ENCODE measurements at regions not wholly inside any gene's neighbourhood (a gene's known extent, or its start where the extent isn't known, plus 50 kb on each side); places are given as distances from the start of the nearest gene placed in this dataset.

- TF ChIP-seq POLR2AphosphoS5 (IDR thresholded peaks at IDR 0.05; ENCODE audit: low read depth, low read length) (no peak), POLR2A (IDR thresholded peaks at IDR 0.05; ENCODE audit: low read depth, low read length) (no peak), TAF1 (IDR thresholded peaks at IDR 0.05; ENCODE audit: borderline replicate concordance, low read depth, low read length) (no peak)
These were observed 198.2 kb downstream of the CYP26B1 start for GRCh38 chr2:71949537-71949798.
